Stimulated activated CD8-positive, alpha-beta memory T cell treated with anti-CD3 and anti-CD28 coated beads, Interleukin-4, amount 100 ng/mL, for 4 hours (primary cell): ENCODE measurements at regions not wholly inside any gene's neighbourhood (a gene's known extent, or its start where the extent isn't known, plus 50 kb on each side); places are given as distances from the start of the nearest gene placed in this dataset.
"Not testable (repeated sequence)": the region's sequence is repeated elsewhere in the genome, so short reads cannot be mapped to it uniquely, and the experiment has no call there.

Source experiments
- DNase-seq, 2 donors: peaks; one replicate each; pipeline ENCODE4 v3.0.0-alpha.2; 2020; ENCODE audit warnings: low read depth in 2 of 2, low spot score in 1 of 2

DNA sequence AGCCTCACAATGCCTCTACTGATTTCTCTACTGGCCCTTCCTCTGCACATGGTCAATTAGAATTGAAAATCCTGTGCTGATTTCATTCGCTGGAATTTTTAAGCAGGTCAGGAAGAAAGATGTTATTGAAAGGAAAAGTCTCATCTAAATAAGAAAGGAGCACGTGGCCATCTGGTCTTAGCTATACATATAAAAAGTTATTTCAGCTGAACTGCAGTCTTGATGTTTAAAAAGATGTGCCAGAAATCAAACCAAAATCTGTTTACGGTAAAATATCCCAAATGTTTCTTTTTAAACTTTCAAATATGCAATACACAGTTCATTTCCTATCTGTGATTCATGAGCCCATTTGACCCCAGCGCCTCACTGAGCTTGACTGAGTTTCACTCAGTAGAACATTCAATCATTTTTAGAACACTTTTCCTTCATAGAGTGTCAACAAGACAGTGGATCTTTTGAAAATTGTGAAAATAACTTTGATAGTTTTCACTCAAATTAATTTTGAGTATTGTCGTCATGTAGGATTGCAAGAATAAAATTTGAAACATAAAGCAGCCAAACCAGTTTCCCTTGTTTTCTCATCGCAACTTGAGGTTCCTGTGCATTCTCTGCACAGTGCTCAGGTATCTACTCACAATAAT, 293.6 kb downstream of the PTPRC start:
- DNase-seq: no peak

DNA sequence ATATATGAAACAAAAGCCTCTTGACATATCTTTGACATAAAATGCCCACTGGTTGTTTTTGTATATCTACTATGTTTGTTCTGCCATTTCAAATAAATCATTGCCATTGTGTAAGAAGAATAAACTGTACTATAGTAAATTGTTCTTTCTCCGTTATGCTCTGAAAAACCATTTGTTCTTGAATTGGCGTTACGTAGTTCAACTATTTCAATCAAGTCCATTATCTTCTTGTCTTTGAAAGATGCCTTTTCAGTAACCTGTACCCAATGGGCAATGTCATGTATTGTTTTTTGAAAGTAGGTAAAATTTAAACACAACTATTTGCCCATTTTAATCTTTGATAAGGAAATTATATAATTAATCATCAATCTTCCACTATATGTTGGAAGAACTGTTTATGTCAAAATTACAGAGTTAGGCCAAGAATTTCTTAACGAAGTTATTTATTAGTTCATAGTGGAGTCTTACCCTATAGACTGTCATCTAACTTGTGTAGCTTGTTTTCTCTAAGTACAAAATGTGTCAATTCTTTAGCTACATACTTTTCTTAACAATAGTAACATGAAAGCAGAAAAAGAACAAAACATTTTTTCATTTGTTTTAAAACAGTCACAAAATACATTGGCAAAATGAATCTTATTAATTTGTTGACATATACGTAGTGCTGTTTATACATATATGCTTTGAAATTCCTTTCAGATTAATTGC, 294.8 kb downstream of the PTPRC start:
- no peak for DNase-seq

- no peak for DNase-seq
Observed at GRCh38 chr1:198934426-198934825, 295.6 kb downstream of the PTPRC start.

DNA sequence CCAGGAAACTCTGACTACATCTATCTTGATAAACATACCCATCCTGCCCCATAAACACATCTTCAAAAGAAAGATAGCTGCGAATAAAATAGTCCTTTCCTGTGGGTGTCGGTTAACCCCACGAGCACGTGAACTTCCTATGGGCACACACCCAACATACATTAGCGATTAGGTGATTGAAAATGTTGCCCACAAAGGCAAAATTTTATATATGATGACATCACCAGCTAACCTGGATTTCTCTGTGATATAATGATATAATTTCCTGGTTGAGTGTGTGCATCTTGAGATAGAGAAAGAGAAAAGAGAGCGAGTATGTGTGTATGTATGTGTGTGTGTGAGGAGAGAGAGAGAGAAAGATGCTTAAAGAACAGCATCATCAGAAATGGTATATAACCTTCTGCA, 296.1 kb downstream of the PTPRC start:
- DNase-seq: peak; percentile 35 to 44

DNA sequence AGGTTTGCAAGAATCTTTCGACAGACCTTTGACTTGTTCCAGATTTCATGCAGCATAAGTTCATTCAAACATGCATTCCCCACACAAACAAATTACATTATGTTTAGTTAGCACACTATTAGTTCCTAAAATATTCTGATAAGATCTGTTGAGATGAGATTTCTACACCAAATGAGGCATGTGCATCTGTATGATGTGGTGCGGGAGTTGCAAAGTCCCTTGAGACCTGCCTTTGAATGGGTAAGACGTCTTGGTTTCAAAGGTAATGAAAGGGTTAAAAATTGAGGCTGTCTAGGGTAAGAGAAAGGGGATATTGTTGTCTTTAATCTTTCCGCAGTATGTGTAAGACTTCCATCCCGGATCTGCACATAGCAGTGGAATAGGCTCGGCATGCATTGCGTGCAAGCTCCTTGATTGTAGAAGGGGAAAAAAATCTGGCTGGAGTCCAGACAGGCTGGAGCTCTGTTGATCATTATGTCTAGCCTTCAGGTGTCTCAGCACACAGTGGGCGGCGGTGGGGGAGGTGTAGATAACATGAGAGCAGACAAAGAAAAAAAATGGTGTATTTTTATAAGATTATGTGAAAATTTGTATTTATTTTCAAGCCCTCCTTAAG, 296.6 kb downstream of the PTPRC start:
- peak; percentile 37 to 57 for DNase-seq

GRCh38 chr1:198936371-198937083, 297.7 kb downstream of the PTPRC start:
- DNase-seq: no peak

DNA sequence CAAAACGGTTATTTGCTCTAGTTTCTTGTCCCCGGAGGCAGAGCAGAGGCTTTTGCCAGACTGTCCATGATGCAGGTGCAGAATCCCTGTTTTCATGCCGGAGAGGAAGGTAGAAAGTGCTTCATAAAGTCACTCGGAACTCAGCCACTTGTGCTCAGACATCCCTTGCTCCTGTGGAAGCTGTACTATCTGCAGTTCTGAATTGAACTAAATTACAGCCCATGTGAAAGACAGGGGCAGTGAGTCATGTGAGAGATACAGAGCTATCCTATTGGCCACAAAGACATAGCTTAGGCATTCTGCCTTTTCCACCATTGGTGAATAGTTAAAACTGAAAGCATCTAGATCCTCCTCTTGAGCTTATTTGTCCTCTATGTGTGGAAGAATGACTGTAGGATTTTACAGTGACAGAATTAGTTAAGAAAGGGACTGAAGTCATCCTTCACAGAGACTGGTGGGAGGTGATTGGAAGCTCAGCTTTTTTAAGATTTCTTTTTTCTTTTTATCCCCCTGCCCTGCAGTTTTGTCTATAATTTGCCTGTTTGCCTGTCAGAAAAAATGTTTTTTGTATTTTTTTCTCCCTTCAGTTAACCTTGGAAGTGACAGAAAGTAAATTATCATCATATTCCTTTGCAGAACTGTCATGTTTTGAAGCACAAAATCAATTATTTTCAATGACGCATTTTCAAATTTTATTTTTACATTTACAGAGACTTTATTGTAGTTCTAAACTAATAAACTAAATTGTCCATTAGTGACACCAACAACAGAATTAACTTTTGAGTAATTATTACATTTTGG, 298.6 kb downstream of the PTPRC start:
- peak; percentile 6 to 7 for DNase-seq

GRCh38 chr1:198939286-198939685, 300.4 kb downstream of the PTPRC start:
- DNase-seq: no peak

GRCh38 chr1:198939956-198940355, 301.1 kb downstream of the PTPRC start:
- no peak for DNase-seq

DNA sequence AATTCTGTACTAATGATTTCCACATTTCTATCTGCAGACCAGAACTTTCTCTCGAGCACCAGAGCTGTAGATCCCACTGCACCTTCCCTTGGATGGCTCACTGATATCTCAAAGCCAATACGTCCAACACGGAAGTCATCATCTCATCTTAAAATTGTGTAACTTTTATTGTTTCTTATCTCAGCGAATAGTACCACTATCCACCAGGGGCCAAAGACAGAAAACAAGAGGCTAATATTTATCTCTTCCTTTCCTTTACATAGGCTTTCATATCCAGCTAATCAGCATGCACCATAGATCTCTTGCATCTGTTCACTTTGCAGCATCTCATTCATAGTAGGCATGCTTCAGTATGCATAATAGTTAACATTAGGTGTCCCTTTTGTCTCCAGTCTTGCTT, 303.6 kb downstream of the PTPRC start:
- no peak for DNase-seq

GRCh38 chr1:198943484-198944187, 304.8 kb downstream of the PTPRC start:
- DNase-seq: no peak

DNA sequence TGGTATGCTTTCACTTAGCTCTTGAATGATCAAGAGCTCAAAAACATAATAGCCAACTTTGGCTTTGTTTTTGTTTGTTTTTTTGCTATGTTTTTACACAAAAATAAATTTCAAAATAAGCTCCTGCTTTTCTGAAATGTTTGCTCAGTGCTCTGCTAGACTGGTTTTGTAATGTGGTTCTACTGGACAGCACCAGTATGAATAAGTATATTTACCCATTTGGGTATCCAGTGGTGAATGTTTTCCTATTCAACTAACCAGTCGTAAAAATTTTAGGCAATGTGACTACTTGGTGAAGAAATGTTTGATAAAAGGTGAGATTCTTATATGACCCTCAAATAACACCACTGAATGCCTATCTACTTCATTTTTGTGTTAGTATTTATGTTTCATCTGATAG, 308.6 kb downstream of the PTPRC start:
- no peak for DNase-seq

- no peak for DNase-seq
Observed at GRCh38 chr1:198948895-198949659, 310.2 kb downstream of the PTPRC start.

GRCh38 chr1:198950036-198950435, 311.2 kb downstream of the PTPRC start:
- DNase-seq: no peak

DNA sequence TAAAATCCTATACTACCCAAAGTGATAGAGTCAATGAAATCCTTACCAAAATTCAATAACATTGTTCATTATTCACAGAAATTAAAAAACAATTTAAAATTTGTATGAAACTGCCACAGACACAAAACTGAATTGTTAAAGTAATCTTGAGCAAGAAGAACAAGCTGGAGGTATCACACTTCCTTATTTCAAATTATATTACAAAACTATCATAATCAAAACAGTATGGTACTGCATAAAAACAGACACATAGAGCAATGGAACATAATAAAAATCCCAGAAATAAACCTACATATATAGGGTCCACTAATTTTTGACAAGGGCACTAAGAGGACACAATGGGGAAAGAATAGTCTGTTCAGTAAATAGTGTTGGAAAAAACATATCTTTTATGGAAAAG, 316.2 kb downstream of the PTPRC start:
- DNase-seq: no peak

GRCh38 chr1:198957044-198957443, 318.2 kb downstream of the PTPRC start:
- no peak for DNase-seq

DNA sequence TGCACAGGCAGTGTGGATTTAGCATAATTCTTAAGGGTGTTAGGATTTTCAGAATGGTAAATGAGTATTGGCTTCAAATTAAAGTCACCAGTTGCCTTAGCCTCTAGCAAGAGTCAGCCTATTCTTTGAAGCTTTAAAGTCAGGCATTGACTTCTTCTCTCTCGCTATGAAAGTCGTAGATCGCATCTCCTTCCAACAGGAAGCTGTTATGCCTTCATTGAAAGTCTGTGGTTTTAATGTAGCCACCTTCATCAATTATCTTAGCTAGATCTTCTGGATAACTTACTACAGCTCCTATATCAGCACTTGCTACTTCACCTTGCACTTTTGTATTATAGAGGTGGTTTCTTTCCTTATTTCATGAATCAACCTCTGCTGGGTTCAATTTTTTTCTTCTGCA, 320.2 kb downstream of the PTPRC start:
- DNase-seq: no peak

GRCh38 chr1:198959676-198960075, 320.8 kb downstream of the PTPRC start:
- DNase-seq: no peak

- DNase-seq: not testable (repeated sequence)
Observed at GRCh38 chr1:198963796-198964195, 325.0 kb downstream of the PTPRC start.

DNA sequence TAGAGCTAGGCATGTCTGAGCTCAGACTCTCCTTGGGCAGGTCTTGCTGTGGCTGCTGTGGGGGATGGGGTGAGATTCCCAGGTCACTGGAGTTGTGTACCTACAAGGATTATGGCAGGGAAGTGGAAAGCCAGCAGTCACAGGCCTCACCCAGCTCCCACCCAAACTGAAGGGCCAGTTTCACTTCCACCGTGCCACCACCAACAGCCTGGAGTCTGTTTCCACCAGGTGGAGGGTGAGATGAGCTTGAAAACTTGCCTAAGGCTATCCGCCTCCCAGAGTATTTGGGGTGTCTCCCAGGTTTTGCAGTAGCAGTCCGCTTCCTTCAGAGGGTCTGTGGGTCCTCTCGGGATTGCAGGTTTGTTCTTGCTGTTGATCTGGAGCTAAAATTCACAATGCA, 327.7 kb downstream of the PTPRC start:
- no peak for DNase-seq
